GM12892 (cell line): ENCODE measurements at regions not wholly inside any gene's neighbourhood (a gene's known extent, or its start where the extent isn't known, plus 50 kb on each side); places are given as distances from the start of the nearest gene placed in this dataset.

Experiments used
- POLR2A ChIP-seq: IDR thresholded peaks from 2 replicates; pipeline ENCODE4 v1.6.1; 2011; ENCODE audit warnings: low read depth, low read length, control low read depth
- POLR2AphosphoS5 ChIP-seq: IDR thresholded peaks from 2 replicates; pipeline ENCODE4 v1.6.1; 2011; ENCODE audit warnings: low read depth, low read length, control low read depth

DNA sequence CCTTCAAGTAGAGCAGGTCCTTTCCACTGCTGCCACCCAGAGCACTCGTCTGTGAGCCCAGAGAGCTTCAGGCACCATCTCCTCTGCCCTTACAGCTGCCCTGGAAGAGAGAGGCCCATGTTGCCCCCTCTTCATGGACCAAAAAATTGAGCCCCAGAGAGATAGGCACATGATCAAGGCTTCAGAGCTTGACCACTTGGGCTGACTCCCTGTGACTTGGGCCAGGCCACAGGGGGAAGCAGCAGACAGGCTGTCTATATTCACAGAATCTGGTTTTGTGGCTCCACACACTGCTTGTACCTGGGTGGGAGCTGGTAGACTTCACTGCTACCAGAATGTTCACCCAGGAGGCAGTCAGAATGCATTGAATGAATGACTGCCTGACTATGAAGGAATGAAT, 58.2 kb downstream of the SMIM38 start:
- TF ChIP-seq POLR2A (no peak), POLR2AphosphoS5 (no peak)
